ENCODE measurements at regions not wholly inside any gene's neighbourhood (a gene's known extent, or its start where the extent isn't known, plus 50 kb on each side); places are given as distances from the start of the nearest gene placed in this dataset.

GRCh38 chr1:68930101-68930500 lies 433.2 kb upstream of the DEPDC1 start:
- no peaks in the 10 kb centered on the region for H3K9me3 ChIP-seq
- H3K36me3 ChIP-seq: no peaks in the 10 kb centered on the region
- no peak overlapping the region for H3K4me3 ChIP-seq
- TF ChIP-seq EP300 (IDR thresholded peaks at IDR 0.05) (no peak), POLR2A (IDR thresholded peaks at IDR 0.05) (no peak), POLR2AphosphoS5 (IDR thresholded peaks at IDR 0.05) (no peak)
- TF ChIP-seq, protein P1, sequence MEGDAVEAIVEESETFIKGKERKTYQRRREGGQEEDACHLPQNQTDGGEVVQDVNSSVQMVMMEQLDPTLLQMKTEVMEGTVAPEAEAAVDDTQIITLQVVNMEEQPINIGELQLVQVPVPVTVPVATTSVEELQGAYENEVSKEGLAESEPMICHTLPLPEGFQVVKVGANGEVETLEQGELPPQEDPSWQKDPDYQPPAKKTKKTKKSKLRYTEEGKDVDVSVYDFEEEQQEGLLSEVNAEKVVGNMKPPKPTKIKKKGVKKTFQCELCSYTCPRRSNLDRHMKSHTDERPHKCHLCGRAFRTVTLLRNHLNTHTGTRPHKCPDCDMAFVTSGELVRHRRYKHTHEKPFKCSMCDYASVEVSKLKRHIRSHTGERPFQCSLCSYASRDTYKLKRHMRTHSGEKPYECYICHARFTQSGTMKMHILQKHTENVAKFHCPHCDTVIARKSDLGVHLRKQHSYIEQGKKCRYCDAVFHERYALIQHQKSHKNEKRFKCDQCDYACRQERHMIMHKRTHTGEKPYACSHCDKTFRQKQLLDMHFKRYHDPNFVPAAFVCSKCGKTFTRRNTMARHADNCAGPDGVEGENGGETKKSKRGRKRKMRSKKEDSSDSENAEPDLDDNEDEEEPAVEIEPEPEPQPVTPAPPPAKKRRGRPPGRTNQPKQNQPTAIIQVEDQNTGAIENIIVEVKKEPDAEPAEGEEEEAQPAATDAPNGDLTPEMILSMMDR (IDR thresholded peaks at IDR 0.05): no peak
- no peaks in the 10 kb centered on the region for H3K4me1 ChIP-seq
- WGBS, 2 donors: 82 to 85% methylated on average over 1 of the region's 1 CpG
- H3K27ac ChIP-seq: no peak overlapping the region
- no peaks in the 10 kb centered on the region for H3K27me3 ChIP-seq
- DNase-seq (no peak), ATAC-seq (ENCODE audit: low FRiP score in 2 of 2) (no peak)

DNA sequence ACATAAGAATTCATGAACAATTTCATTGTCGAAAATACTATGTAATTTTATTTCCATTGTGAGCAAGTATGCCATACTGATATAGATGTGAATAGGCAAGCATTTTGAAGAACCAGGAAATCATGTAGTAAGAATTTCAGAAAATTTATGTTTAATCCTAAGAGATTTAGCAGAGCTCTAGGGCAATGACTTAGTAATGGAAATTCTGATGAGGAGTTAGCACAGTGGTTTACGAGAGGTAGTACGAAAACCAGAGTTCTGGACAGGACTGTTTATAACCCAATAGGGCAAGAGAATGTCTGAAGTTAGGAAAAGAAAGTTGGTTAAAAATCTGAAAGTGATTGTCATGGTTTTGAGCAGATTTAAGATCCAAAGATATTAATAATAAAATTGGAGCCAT lies 439.6 kb upstream of the DEPDC1 start:
- TF ChIP-seq, protein P1 (IDR thresholded peaks at IDR 0.05): no peak
- no peak for TF ChIP-seq POLR2A (IDR thresholded peaks at IDR 0.05)
- H3K36me3 ChIP-seq: no peaks in the 10 kb centered on the region
- no peak for DNase-seq
- no peaks in the 10 kb centered on the region for H3K9me3 ChIP-seq
- ATAC-seq (ENCODE audit: low FRiP score in 2 of 2): no peak
- H3K27me3 ChIP-seq: no peaks in the 10 kb centered on the region
- no peak overlapping the region for H3K27ac ChIP-seq
- 86 to 97% methylated on average over 3 of the region's 3 CpGs for WGBS, 2 donors
- no peak overlapping the region for H3K4me3 ChIP-seq
- H3K4me1 ChIP-seq: no peaks in the 10 kb centered on the region

GRCh38 chr1:68938051-68938666 lies 441.3 kb upstream of the DEPDC1 start:
- DNase-seq (no peak), ATAC-seq (ENCODE audit: low FRiP score in 2 of 2) (no peak)
- H3K27me3 ChIP-seq: no peaks in the 10 kb centered on the region
- H3K36me3 ChIP-seq: no peaks in the 10 kb centered on the region
- no peaks in the 10 kb centered on the region for H3K9me3 ChIP-seq
- H3K4me3 ChIP-seq: no peak overlapping the region
- no peaks in the 10 kb centered on the region for H3K4me1 ChIP-seq
- 82 to 83% methylated on average over 4 to 5 of the region's 5 CpGs for WGBS, 2 donors
- H3K27ac ChIP-seq: no peak overlapping the region
- TF ChIP-seq POLR2A (IDR thresholded peaks at IDR 0.05) (no peak), EP300 (IDR thresholded peaks at IDR 0.05) (no peak), POLR2AphosphoS5 (IDR thresholded peaks at IDR 0.05) (no peak)
- TF ChIP-seq, protein P1 (IDR thresholded peaks at IDR 0.05): no peak

DNA sequence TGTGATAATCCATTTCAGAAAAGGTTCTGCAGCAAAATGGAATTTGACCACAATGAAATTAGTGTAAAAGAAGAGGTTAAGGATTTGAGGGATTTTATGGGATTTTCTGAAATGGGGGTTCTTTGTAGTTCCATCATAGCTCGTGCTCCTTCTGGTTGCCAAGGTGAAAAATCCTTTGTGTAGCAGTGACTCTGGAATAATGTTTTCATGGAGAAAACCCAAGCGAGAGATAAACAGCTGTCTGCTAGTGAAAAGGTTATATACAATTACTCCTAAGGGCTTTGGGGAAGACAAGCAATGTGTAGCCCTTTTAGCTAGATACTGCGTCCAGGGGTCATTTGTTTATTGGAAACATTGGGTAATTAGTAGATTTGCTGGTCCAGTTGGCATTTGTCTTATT lies 453.2 kb upstream of the DEPDC1 start:
- Histone ChIP-seq H3K4me3 (no peak overlapping the region), H3K27ac (no peak overlapping the region), H3K36me3 (no peaks in the 10 kb centered on the region), H3K9me3 (no peaks in the 10 kb centered on the region), H3K27me3 (no peaks in the 10 kb centered on the region), H3K4me1 (no peaks in the 10 kb centered on the region)
- DNase-seq (no peak), ATAC-seq (ENCODE audit: low FRiP score in 2 of 2) (no peak)
- 69 to 79% methylated on average over 3 of the region's 3 CpGs for WGBS, 2 donors
- TF ChIP-seq, protein P1 (IDR thresholded peaks at IDR 0.05): no peak
- TF ChIP-seq POLR2A (IDR thresholded peaks at IDR 0.05) (no peak), POLR2AphosphoS5 (IDR thresholded peaks at IDR 0.05) (no peak), EP300 (IDR thresholded peaks at IDR 0.05) (no peak)

GRCh38 chr1:68953311-68953710 lies 456.4 kb upstream of the DEPDC1 start:
- H3K9me3 ChIP-seq: no peaks in the 10 kb centered on the region
- no peak for ATAC-seq (ENCODE audit: low FRiP score in 2 of 2)
- no peak for TF ChIP-seq POLR2AphosphoS5 (IDR thresholded peaks at IDR 0.05)
- TF ChIP-seq, protein P1 (IDR thresholded peaks at IDR 0.05): no peak
- TF ChIP-seq POLR2A (IDR thresholded peaks at IDR 0.05): no peak
- no peak for TF ChIP-seq EP300 (IDR thresholded peaks at IDR 0.05)
- DNase-seq: no peak
- no peaks in the 10 kb centered on the region for H3K27me3 ChIP-seq
- H3K4me1 ChIP-seq: no peaks in the 10 kb centered on the region
- H3K27ac ChIP-seq: no peak overlapping the region
- no peak overlapping the region for H3K4me3 ChIP-seq
- H3K36me3 ChIP-seq: no peaks in the 10 kb centered on the region
- 54% methylated on average over 1 of the region's 1 CpG for WGBS, 2 donors
